D341Med (cell line): ENCODE measurements at regions not wholly inside any gene's neighbourhood (a gene's known extent, or its start where the extent isn't known, plus 50 kb on each side); places are given as distances from the start of the nearest gene placed in this dataset.
"Not testable (repeated sequence)": the region's sequence is repeated elsewhere in the genome, so short reads cannot be mapped to it uniquely, and the experiment has no call there.

Source experiments
- DNase-seq: peaks from one replicate; pipeline ENCODE4 v3.0.0; 2012; ENCODE audit warnings: low spot score

DNA sequence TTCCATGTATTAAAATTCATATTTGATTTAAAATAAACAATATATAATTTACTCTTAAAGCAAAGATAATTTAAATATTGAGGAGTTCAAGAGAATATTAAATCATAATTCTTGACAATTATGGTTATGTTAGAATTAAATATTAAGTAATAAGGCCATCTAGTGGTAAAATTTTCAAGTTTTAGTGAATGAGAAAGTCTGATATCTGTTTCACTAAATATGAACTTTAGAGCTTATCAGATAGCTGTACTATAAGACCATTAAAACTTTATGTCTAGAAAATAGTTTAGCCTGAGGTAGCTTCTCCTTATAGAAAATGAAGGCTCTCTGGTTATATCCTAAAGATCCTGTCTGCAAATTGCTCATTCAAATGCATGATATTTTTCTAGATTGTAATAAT is 152.1 kb upstream of the PRSS12 start:
- not testable (repeated sequence) for DNase-seq

GRCh38 chr4:118505491-118505890 is 152.7 kb upstream of the PRSS12 start:
- not testable (repeated sequence) for DNase-seq

GRCh38 chr4:118512870-118513269 is 160.1 kb upstream of the PRSS12 start:
- DNase-seq, result not testable (repeated sequence)

DNA sequence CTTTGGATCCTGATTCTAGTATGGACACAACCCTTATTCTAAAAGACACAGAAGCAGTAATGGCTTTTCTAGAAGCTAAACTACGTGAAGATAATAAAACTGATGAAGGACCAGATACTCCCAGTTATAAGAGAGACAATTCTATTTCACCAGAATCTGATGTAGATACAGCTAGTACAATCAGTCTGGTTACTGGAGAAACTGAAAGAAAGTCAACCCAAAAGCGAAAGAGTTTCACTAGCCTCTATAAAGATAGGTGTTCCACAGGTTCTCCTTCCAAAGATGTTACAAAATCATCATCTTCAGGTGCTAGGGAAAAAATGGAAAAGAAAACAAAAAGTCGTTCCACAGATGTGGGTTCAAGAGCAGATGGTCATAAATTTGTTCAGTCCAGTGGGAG is 161.5 kb upstream of the PRSS12 start:
- not testable (repeated sequence) for DNase-seq

DNA sequence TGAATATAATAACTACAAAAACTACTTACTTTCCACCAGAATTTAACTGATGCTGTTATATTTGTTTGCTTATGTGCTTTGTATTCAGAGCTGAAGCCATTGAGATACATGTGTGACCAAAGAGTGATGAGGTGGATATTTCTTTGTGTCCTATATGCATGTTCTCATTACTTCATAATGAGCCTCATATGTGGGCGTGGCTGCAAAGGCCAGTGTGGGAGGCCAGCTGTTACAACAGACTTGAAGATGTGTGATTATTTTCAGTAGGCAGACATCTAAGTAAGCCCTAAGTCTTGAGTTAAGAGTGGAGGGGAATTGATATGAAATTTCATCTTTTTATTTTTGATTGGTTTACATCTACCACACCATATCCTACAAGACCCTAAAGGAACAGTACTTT is 163.3 kb upstream of the PRSS12 start:
- DNase-seq, result not testable (repeated sequence)

- not testable (repeated sequence) for DNase-seq
Measured at GRCh38 chr4:118530107-118530506, 155.1 kb upstream of the METTL14 start.

DNA sequence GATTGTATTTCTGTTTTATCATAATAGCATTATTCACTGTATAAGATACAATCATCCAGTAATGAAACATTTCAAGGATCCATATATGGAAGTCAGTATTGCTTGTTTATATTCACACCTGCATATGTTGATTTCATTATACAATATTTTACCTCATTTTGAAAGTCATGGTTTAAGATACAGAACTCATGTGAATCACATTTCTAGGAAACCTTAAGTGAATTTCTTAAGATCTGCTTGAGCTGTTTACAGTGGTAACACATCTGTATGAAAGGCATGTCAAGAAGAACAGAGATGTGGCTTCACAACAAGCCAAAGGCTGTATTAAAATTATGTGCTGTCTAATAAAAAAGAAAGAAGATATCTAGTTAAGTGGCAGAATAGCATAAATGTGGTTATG is 153.2 kb upstream of the METTL14 start:
- not testable (repeated sequence) for DNase-seq

DNA sequence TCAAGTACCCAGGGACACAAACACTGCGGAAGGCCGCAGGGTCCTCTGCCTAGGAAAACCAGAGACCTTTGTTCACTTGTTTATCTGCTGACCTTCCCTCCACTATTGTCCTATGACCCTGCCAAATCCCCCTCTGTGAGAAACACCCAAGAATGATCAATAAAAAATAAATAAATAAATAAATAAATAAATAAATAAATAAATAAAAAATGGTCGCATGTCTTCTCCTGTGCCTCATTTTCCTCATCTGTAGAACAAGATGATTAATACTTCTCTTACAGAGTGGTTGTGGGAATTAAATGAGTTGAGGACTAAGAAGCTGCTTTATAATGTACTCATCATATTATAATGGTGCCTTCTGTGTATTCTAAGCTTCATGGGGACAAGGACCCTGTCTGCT is 149.4 kb upstream of the METTL14 start:
- DNase-seq, result not testable (repeated sequence)

DNA sequence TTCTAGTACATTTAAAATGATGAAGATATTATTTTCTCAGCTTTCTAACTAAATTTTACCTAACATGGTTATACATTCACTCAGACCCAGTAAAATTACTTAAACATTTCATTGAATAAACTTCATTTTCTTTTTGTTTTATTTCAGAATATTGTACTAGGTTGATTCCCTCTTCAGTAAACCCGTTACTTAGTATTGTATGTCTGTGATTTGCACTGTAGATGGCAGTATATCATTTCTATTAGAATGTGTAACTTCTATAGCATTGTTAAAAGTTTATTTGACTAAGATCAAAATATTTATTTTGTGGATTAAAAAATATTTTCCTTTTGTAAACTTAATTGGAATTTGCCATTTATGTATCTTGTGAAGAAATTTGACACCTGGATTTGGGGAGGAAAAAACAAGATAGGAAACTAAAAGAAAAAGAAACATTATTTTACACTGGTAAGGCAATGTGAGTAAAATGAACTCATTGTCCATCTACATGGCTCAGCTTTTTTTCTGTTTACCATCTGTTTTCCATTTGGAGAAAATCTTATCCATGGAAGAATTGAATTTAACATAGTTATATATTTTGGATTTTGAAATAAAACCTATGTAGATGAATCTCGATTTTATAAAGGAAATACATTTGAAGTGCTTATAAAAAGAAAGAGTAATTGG is 145.6 kb upstream of the METTL14 start:
- not testable (repeated sequence) for DNase-seq

- DNase-seq, result not testable (repeated sequence)
Measured at GRCh38 chr4:118556576-118556975, 128.6 kb upstream of the METTL14 start.

DNA sequence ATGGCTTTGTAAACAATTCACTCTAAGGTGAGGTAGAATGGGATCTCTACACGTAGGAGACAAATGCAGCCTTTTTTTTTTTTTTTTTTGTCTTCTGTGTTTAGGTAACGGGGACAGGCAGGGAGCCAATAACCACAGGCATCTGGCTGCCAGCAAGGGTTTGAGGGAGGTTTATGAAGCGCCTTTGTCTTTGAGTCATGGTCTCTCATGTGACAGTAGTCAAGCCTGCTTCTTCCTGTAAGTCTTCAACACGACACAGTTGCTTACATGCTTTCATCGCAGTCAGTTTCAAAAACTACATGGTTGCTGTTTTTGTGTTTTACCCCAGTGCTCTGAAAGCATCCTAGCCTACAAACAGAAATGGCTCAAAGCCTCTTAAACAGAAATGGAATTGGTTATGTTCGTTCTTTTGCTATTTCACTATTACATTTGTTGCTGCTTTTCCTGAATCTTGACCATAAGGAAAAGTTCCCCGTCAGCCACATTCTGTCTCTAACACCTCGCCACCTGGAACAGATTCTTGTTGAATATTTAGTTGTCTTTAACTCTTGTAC is 127.8 kb upstream of the METTL14 start:
- no peak for DNase-seq

DNA sequence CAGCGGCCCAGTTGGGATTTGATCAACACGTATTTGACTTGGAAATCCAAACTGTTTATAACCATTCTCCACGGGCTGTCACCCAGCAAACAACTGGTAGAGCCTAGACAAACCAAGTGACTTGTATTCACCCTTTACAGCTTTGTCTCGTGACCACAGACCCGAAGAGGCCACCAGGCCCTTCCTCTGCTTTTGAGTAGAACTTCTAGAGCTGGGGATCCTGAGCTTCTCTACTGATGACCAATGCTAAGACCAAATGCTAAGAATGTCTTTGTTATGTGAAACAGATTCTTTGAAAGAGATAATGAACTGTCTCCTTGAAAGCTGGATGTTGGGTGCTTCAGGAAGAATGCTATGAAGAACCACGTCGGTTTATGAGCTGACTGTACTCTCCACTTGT is 127.0 kb upstream of the METTL14 start:
- not testable (repeated sequence) for DNase-seq

DNA sequence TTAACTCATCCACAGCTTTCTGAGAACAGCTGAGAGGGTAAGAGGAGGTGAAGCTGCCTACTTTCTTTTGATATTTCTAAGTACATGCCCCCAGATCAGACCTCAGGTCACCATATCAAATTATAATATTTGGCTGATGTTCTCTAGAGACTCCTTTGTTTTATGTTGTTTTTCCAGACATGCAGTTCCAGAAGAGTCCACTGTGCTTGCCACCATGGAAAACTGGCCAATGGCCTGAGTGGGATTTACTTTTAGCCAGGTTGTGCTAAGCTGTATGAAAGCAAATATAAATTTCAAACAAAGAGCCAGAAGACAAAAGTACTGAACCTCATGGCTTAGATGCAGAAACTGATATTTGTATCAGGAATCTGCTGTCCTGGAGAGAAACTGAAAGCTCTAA is 123.6 kb upstream of the METTL14 start:
- not testable (repeated sequence) for DNase-seq

DNA sequence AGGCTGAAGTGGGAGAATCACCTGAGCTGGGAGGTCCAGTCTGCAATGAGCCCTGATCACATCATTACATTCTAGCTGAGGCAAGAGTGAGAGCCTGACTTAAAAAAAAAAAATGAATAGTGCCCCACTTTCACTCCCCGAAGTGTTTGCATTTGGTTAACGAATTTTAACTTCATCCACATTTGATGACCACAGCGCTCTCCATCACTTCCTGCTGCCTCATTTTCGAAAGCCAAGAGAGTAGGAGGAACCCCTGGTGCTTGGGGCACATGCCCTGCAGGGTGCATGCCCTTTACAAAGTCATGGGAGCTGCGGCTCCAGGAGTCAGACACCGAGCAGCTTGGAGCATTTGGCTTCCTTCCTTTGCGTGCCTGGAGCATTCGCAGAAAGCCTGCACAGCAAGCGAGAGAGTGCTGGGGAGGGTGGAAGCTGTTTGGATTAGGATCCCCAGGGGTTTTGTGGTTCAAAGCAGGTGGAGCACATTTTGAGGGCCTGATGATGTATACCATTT is 119.1 kb upstream of the METTL14 start:
- DNase-seq, result not testable (repeated sequence)

DNA sequence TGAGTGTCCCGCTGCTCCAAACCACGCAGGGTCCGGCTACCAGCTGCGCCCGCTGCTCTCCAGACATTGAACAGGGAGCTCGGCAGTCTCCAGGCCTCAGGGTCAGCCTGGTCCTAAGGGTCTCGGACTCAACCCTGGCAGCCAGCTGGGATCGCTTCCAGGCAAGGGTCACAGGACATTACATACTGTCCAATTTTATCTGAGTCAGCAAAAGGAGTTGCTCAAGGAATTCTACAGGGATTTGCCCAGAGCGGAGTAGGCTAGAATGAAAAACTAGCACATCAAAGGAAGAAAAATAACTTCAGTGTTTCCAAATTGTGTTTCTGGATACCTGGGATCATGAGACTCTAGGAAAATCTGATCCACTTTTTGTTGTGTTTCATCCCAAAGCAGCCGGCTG is 112.2 kb upstream of the METTL14 start:
- not testable (repeated sequence) for DNase-seq

GRCh38 chr4:118574251-118574913 is 110.8 kb upstream of the METTL14 start:
- not testable (repeated sequence) for DNase-seq

DNA sequence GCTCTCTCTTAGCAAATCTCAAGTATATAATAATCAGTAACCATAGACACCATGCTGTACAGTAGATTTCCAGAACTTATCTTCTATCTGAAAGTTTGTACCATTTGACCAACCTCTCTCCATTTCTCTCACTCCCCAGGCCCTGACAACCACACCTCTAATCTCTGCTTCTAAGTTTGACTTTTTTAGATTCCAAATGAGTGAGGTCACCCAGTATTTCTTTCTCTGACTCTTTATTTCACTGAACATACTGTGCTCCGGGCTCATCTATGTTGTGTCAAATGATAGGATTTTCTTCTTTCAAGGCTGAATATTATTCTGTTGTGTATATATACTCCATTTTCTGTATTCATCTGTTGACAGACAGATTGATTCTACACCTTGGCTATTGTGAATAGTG is 110.1 kb upstream of the METTL14 start:
- DNase-seq, result not testable (repeated sequence)

GRCh38 chr4:118575726-118576125 is 109.5 kb upstream of the METTL14 start:
- not testable (repeated sequence) for DNase-seq

- DNase-seq, result not testable (repeated sequence)
Measured at GRCh38 chr4:118576709-118577219, 108.4 kb upstream of the METTL14 start.

DNA sequence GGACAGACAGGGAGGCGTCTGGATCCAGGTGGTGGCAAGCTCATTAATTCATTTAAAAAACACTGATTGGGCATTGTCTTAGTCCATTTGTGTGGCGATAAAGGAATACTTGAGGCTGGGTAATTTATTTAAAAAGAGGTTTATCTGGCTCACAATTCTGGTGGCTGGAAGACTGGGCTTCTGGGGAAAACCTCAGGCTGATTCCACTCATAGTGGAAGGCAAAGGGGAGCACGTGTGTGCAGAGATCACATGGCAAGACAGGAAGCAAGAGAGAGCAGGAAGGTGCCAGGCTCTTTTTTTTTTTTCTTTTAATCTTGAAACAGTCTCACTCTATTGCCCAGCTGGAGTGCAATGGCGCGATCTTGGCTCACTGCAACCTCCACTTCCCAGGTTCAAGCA is 100.2 kb upstream of the METTL14 start:
- DNase-seq, result no peak

GRCh38 chr4:118586357-118586790 is 98.8 kb upstream of the METTL14 start:
- no peak for DNase-seq

- no peak for DNase-seq
Measured at GRCh38 chr4:118587116-118587831, 97.9 kb upstream of the METTL14 start.
